OCI-LY7 (cell line): ENCODE measurements at regions not wholly inside any gene's neighbourhood (a gene's known extent, or its start where the extent isn't known, plus 50 kb on each side); places are given as distances from the start of the nearest gene placed in this dataset.

Experiments
- CTCF ChIP-seq: fragments of 200-600 bp; sonication (generic); conservative IDR thresholded peaks from 2 replicates; pipeline ENCODE4 v1.5.1; 2014; ENCODE audit warnings: mild to moderate bottlenecking, antibody characterized with exemption, low read length, moderate library complexity, mixed read lengths
- EZH2phosphoT487 ChIP-seq: fragments of 200-600 bp; sonication (generic); IDR thresholded peaks from 2 replicates; pipeline ENCODE4 v1.6.1; 2018; ENCODE audit warnings: low read depth, borderline replicate concordance, mild to moderate bottlenecking, mixed run types, antibody characterized with exemption, low read length, moderate library complexity, mixed read lengths

GRCh38 chr1:58096714-58097113, 449.8 kb downstream of the OMA1 start:
- TF ChIP-seq EZH2phosphoT487 (no peak), CTCF (no peak)
